HepG2 (cell line): ENCODE measurements at regions not wholly inside any gene's neighbourhood (a gene's known extent, or its start where the extent isn't known, plus 50 kb on each side); places are given as distances from the start of the nearest gene placed in this dataset.

Experiments
- BCL6 ChIP-seq: IDR thresholded peaks from 2 replicates; pipeline ENCODE4 v1.6.1; 2016; ENCODE audit warnings: missing genetic modification reagents, missing compliant biosample characterization
- CAMTA2 ChIP-seq: sonication (generic); formaldehyde crosslinking; IDR thresholded peaks from 2 replicates; pipeline ENCODE4 v1.4.0; 2020; ENCODE audit warnings: mild to moderate bottlenecking, missing genetic modification reagents, borderline replicate concordance
- CEBPB ChIP-seq: IDR thresholded peaks from 2 replicates; pipeline ENCODE4 v1.6.1; 2011; ENCODE audit warnings: low read depth, low read length, improper control_type of control experiment, borderline replicate concordance
- FOSL2 ChIP-seq: sonication (generic); formaldehyde crosslinking; IDR thresholded peaks from 2 replicates; pipeline ENCODE4 v1.4.0; 2020; ENCODE audit warnings: missing genetic modification reagents
- HHEX ChIP-seq: IDR thresholded peaks from 2 replicates; pipeline ENCODE4 v1.6.1; 2016; ENCODE audit warnings: control low read depth
- HMG20A ChIP-seq: IDR thresholded peaks from 2 replicates; pipeline ENCODE4 v1.6.1; 2016; ENCODE audit warnings: borderline replicate concordance
- KAT8 ChIP-seq: IDR thresholded peaks from 2 replicates; pipeline ENCODE4 v1.6.1; 2016; ENCODE audit warnings: missing genetic modification reagents, missing compliant biosample characterization
- KLF15 ChIP-seq: sonication (generic); formaldehyde crosslinking; IDR thresholded peaks from 2 replicates; pipeline ENCODE4 v1.8.1; 2023; ENCODE audit warnings: borderline replicate concordance, mild to moderate bottlenecking, inconsistent platforms, missing genetic modification reagents, mixed read lengths
- KLF16 ChIP-seq, 2 experiments: sonication (generic) in 1 of 2; formaldehyde crosslinking in 1 of 2; IDR thresholded peaks; 2 replicates each; pipeline versions ENCODE4 v1.6.1 to v1.8.0; 2016 to 2023; ENCODE audit warnings: missing genetic modification reagents in 2 of 2, missing compliant biosample characterization in 1 of 2
- KLF6 ChIP-seq: IDR thresholded peaks from 2 replicates; pipeline ENCODE4 v1.8.0; 2016; ENCODE audit warnings: missing biosample characterization, missing genetic modification reagents
- MIXL1 ChIP-seq: IDR thresholded peaks from 2 replicates; pipeline ENCODE4 v1.6.1; 2016
- ONECUT2 ChIP-seq: sonication (generic); formaldehyde crosslinking; IDR thresholded peaks from 2 replicates; pipeline ENCODE4 v1.4.0; 2020; ENCODE audit warnings: missing genetic modification reagents
- SOX5 ChIP-seq: IDR thresholded peaks from 2 replicates; pipeline ENCODE4 v1.6.1; 2016; ENCODE audit warnings: borderline replicate concordance
- TEAD3 ChIP-seq: optimal IDR thresholded peaks from 2 replicates; pipeline ENCODE3; 2016; ENCODE audit warnings: borderline replicate concordance
- THAP11 ChIP-seq: IDR thresholded peaks from 2 replicates; pipeline ENCODE4 v1.6.1; 2016; ENCODE audit warnings: missing biosample characterization, missing genetic modification reagents
- ZBTB44 ChIP-seq: sonication (generic); formaldehyde crosslinking; IDR thresholded peaks from 2 replicates; pipeline ENCODE4 v1.4.0; 2020; ENCODE audit warnings: missing genetic modification reagents
- ZNF546 ChIP-seq: sonication (generic); formaldehyde crosslinking; conservative IDR thresholded peaks from 2 replicates; pipeline ENCODE4 v1.8.1; 2023; ENCODE audit warnings: mild to moderate bottlenecking, missing genetic modification reagents
- ZNF576 ChIP-seq: sonication (generic); formaldehyde crosslinking; IDR thresholded peaks from 2 replicates; pipeline ENCODE4 v1.4.0; 2020; ENCODE audit warnings: mild to moderate bottlenecking, missing genetic modification reagents
- ZNF816 ChIP-seq: sonication (generic); formaldehyde crosslinking; IDR thresholded peaks from 2 replicates; pipeline ENCODE4 v1.8.0; 2022; ENCODE audit warnings: missing genetic modification reagents, mild to moderate bottlenecking, borderline replicate concordance
- TF ChIP-seq, protein P1 (sequence below): sonication (generic); formaldehyde crosslinking; IDR thresholded peaks from 2 replicates; pipeline ENCODE4 v1.5.1; 2020; ENCODE audit warnings: mild to moderate bottlenecking, missing genetic modification reagents, borderline replicate concordance
- TF ChIP-seq, protein P2 (sequence below): sonication (generic); formaldehyde crosslinking; IDR thresholded peaks from 2 replicates; pipeline ENCODE4 v1.4.0; 2020; ENCODE audit warnings: missing genetic modification reagents, borderline replicate concordance

DNA sequence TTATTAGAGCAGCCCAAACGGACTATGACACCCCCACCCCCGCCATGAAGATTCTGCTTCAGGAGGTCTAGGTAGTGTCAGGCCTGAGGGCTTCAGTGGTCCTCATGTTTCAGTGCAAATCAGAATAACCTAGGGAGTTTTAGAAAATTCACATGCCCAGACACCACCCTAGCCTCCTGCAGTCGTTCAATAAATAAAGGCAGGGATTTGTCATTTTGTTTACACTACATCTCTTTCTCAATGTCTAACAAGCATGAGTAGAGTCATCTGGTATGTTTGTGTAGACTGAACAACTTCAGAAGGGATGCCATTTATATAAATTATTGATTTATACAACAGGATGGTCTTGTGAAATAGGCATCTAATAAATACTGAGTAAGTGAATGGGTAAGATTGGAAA lies 112.1 kb upstream of the SERPINE2 start (continued):
- TF ChIP-seq CEBPB, result peak; percentile 68; the same call in 1 of the 2 replicates
- TF ChIP-seq KLF15 (CRISPR knock-in tag), result no peak
- TF ChIP-seq HMG20A (CRISPR knock-in tag), result peak; percentile 97
- no peak for TF ChIP-seq ZBTB44 (CRISPR knock-in tag)
- TF ChIP-seq MIXL1 (CRISPR knock-in tag), result no peak
- no peak for TF ChIP-seq ZNF576 (CRISPR knock-in tag)
- TF ChIP-seq, protein P1, sequence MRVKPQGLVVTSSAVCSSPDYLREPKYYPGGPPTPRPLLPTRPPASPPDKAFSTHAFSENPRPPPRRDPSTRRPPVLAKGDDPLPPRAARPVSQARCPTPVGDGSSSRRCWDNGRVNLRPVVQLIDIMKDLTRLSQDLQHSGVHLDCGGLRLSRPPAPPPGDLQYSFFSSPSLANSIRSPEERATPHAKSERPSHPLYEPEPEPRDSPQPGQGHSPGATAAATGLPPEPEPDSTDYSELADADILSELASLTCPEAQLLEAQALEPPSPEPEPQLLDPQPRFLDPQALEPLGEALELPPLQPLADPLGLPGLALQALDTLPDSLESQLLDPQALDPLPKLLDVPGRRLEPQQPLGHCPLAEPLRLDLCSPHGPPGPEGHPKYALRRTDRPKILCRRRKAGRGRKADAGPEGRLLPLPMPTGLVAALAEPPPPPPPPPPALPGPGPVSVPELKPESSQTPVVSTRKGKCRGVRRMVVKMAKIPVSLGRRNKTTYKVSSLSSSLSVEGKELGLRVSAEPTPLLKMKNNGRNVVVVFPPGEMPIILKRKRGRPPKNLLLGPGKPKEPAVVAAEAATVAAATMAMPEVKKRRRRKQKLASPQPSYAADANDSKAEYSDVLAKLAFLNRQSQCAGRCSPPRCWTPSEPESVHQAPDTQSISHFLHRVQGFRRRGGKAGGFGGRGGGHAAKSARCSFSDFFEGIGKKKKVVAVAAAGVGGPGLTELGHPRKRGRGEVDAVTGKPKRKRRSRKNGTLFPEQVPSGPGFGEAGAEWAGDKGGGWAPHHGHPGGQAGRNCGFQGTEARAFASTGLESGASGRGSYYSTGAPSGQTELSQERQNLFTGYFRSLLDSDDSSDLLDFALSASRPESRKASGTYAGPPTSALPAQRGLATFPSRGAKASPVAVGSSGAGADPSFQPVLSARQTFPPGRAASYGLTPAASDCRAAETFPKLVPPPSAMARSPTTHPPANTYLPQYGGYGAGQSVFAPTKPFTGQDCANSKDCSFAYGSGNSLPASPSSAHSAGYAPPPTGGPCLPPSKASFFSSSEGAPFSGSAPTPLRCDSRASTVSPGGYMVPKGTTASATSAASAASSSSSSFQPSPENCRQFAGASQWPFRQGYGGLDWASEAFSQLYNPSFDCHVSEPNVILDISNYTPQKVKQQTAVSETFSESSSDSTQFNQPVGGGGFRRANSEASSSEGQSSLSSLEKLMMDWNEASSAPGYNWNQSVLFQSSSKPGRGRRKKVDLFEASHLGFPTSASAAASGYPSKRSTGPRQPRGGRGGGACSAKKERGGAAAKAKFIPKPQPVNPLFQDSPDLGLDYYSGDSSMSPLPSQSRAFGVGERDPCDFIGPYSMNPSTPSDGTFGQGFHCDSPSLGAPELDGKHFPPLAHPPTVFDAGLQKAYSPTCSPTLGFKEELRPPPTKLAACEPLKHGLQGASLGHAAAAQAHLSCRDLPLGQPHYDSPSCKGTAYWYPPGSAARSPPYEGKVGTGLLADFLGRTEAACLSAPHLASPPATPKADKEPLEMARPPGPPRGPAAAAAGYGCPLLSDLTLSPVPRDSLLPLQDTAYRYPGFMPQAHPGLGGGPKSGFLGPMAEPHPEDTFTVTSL (CRISPR knock-in tag), result peak; percentile 70; the same call in 1 of the 2 replicates
- peak; percentile 35; the same call in 1 of the 2 replicates for TF ChIP-seq HHEX
- TF ChIP-seq THAP11 (CRISPR knock-in tag), result peak; percentile 58; the same call in 1 of the 2 replicates
- no peak for TF ChIP-seq ZNF546 (CRISPR knock-in tag)
- peak; percentile 72 for TF ChIP-seq BCL6 (CRISPR knock-in tag)
- peak; percentile 43; the same call in 1 of the 2 replicates for TF ChIP-seq ONECUT2 (CRISPR knock-in tag)
- TF ChIP-seq ZNF816 (CRISPR knock-in tag), result 0 out of 2 replicates have a peak, but pooled peaks have one; percentile 9
- peak; percentile 47; the same call in 1 of the 2 replicates for TF ChIP-seq KAT8 (CRISPR knock-in tag)
- TF ChIP-seq KLF6, result 0 out of 2 replicates have a peak, but pooled peaks have one; percentile 30
- TF ChIP-seq SOX5 (CRISPR knock-in tag), result peak; percentile 81; the same call in 1 of the 2 replicates
- TF ChIP-seq FOSL2 (CRISPR knock-in tag), result peak; percentile 89
- TF ChIP-seq, protein P2, sequence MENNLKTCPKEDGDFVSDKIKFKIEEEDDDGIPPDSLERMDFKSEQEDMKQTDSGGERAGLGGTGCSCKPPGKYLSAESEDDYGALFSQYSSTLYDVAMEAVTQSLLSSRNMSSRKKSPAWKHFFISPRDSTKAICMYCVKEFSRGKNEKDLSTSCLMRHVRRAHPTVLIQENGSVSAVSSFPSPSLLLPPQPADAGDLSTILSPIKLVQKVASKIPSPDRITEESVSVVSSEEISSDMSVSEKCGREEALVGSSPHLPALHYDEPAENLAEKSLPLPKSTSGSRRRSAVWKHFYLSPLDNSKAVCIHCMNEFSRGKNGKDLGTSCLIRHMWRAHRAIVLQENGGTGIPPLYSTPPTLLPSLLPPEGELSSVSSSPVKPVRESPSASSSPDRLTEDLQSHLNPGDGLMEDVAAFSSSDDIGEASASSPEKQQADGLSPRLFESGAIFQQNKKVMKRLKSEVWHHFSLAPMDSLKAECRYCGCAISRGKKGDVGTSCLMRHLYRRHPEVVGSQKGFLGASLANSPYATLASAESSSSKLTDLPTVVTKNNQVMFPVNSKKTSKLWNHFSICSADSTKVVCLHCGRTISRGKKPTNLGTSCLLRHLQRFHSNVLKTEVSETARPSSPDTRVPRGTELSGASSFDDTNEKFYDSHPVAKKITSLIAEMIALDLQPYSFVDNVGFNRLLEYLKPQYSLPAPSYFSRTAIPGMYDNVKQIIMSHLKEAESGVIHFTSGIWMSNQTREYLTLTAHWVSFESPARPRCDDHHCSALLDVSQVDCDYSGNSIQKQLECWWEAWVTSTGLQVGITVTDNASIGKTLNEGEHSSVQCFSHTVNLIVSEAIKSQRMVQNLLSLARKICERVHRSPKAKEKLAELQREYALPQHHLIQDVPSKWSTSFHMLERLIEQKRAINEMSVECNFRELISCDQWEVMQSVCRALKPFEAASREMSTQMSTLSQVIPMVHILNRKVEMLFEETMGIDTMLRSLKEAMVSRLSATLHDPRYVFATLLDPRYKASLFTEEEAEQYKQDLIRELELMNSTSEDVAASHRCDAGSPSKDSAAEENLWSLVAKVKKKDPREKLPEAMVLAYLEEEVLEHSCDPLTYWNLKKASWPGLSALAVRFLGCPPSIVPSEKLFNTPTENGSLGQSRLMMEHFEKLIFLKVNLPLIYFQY (CRISPR knock-in tag), result peak; percentile 16; the same call in 1 of the 2 replicates
- no peak for TF ChIP-seq CAMTA2 (CRISPR knock-in tag)
- peak; percentile 37 for TF ChIP-seq TEAD3 (CRISPR knock-in tag)
- peak in 1 of 2 experiments; percentile 58; a peak in 1 of 4 replicates for TF ChIP-seq KLF16 (CRISPR knock-in tag; IDR thresholded peaks at IDR 0.05)
